ENCODE measurements at regions not wholly inside any gene's neighbourhood (a gene's known extent, or its start where the extent isn't known, plus 50 kb on each side); places are given as distances from the start of the nearest gene placed in this dataset.

- no peak overlapping the region for H3K4me2 ChIP-seq (ENCODE audit: low read length)
- no peak overlapping the region for H2AFZ ChIP-seq (ENCODE audit: low read length)
- no peak for DNase-seq (ENCODE audit: low spot score)
- H4K20me1 ChIP-seq (ENCODE audit: insufficient read depth, low read length) = no peaks in the 10 kb centered on the region
- no TSS peak for BruUV-seq (replicated peaks)
- no peaks in the 10 kb centered on the region for H3K9me3 ChIP-seq (ENCODE audit: low read length)
- ChIA-PET POLR2A (no interaction called here), CTCF (ENCODE audit: unreplicated experiment) (no interaction called here)
- no peaks in the 10 kb centered on the region for H3K36me3 ChIP-seq (ENCODE audit: insufficient read depth, low read length)
- intact Hi-C loops (cut with micrococcal nuclease; ENCODE audit: unreplicated experiment) = no loop called here
- no peaks in the 10 kb centered on the region for H3K4me1 ChIP-seq (ENCODE audit: insufficient read depth, low read length, poor library complexity, severe bottlenecking)
- H3K27ac ChIP-seq (ENCODE audit: low read depth, low read length, poor library complexity, severe bottlenecking) = no peak overlapping the region
- no peak overlapping the region for H3K4me3 ChIP-seq (ENCODE audit: low read depth, low read length, poor library complexity, severe bottlenecking)
- no peaks in the 10 kb centered on the region for H3K9me2 ChIP-seq (ENCODE audit: insufficient read depth, low read length)
- no peaks in the 10 kb centered on the region for H3K79me2 ChIP-seq (ENCODE audit: insufficient read depth, low read depth, low read length)
- TF ChIP-seq EZH2phosphoT487 (IDR thresholded peaks at IDR 0.05; ENCODE audit: borderline replicate concordance, low read depth, low read length) (no peak), CTCF (conservative IDR thresholded peaks at IDR 0.05; ENCODE audit: low read length) (no peak)
Measured at GRCh38 chr7:25420771-25421170, 192.5 kb upstream of the NPVF start.

- Histone ChIP-seq H3K27ac (ENCODE audit: low read depth, low read length, poor library complexity, severe bottlenecking) (no peak overlapping the region), H3K79me2 (ENCODE audit: insufficient read depth, low read depth, low read length) (no peaks in the 10 kb centered on the region), H3K36me3 (ENCODE audit: insufficient read depth, low read length) (no peaks in the 10 kb centered on the region), H3K4me1 (ENCODE audit: insufficient read depth, low read length, poor library complexity, severe bottlenecking) (no peaks in the 10 kb centered on the region), H3K4me2 (ENCODE audit: low read length) (no peak overlapping the region), H3K9me2 (ENCODE audit: insufficient read depth, low read length) (no peaks in the 10 kb centered on the region), H2AFZ (ENCODE audit: low read length) (no peak overlapping the region), H3K9me3 (ENCODE audit: low read length) (no peaks in the 10 kb centered on the region), H4K20me1 (ENCODE audit: insufficient read depth, low read length) (no peaks in the 10 kb centered on the region), H3K4me3 (ENCODE audit: low read depth, low read length, poor library complexity, severe bottlenecking) (no peak overlapping the region)
- DNase-seq (ENCODE audit: low spot score) = no peak
- TF ChIP-seq EZH2phosphoT487 (IDR thresholded peaks at IDR 0.05; ENCODE audit: borderline replicate concordance, low read depth, low read length) (no peak), CTCF (conservative IDR thresholded peaks at IDR 0.05; ENCODE audit: low read length) (no peak)
- POLR2A ChIA-PET = no interaction called here
- BruUV-seq (replicated peaks) = no TSS peak
- intact Hi-C loops (cut with micrococcal nuclease; ENCODE audit: unreplicated experiment) = no loop called here
- CTCF ChIA-PET (ENCODE audit: unreplicated experiment) = no interaction called here
Measured at GRCh38 chr7:25424113-25424512, 195.8 kb upstream of the NPVF start.

GRCh38 chr7:25424855-25425254 is 196.6 kb upstream of the NPVF start:
- POLR2A ChIA-PET = interaction anchor here (0.5 kb wide), 1 partner anchor 802 kb away, joined by 3 read pairs; no protein-coding TSS in a partner anchor
- CTCF ChIA-PET (ENCODE audit: unreplicated experiment) = no interaction called here
- TF ChIP-seq CTCF (conservative IDR thresholded peaks at IDR 0.05; ENCODE audit: low read length) = no peak
- TF ChIP-seq EZH2phosphoT487 (IDR thresholded peaks at IDR 0.05; ENCODE audit: borderline replicate concordance, low read depth, low read length) = no peak

More at GRCh38 chr7:25424855-25425254, 196.6 kb upstream of the NPVF start:
- no TSS peak for BruUV-seq (replicated peaks)
- Histone ChIP-seq H2AFZ (ENCODE audit: low read length) (no peak overlapping the region), H3K4me3 (ENCODE audit: low read depth, low read length, poor library complexity, severe bottlenecking) (no peak overlapping the region), H3K4me1 (ENCODE audit: insufficient read depth, low read length, poor library complexity, severe bottlenecking) (no peaks in the 10 kb centered on the region), H3K36me3 (ENCODE audit: insufficient read depth, low read length) (no peaks in the 10 kb centered on the region), H4K20me1 (ENCODE audit: insufficient read depth, low read length) (no peaks in the 10 kb centered on the region), H3K79me2 (ENCODE audit: insufficient read depth, low read depth, low read length) (no peaks in the 10 kb centered on the region), H3K4me2 (ENCODE audit: low read length) (no peak overlapping the region), H3K9me2 (ENCODE audit: insufficient read depth, low read length) (no peaks in the 10 kb centered on the region), H3K9me3 (ENCODE audit: low read length) (no peaks in the 10 kb centered on the region), H3K27ac (ENCODE audit: low read depth, low read length, poor library complexity, severe bottlenecking) (no peak overlapping the region)
- DNase-seq (ENCODE audit: low spot score) = no peak
- intact Hi-C loops (cut with micrococcal nuclease; ENCODE audit: unreplicated experiment) = no loop called here

All from OCI-LY7 (cell line).